Glomerular visceral epithelial cell (primary cell): ENCODE measurements at regions not wholly inside any gene's neighbourhood (a gene's known extent, or its start where the extent isn't known, plus 50 kb on each side); places are given as distances from the start of the nearest gene placed in this dataset.

Experiments
- DNase-seq: peaks from one replicate; pipeline ENCODE4 v3.0.0-alpha.2; 2016; ENCODE audit errors: extremely low spot score

GRCh38 chr2:173766537-173767289, 198.5 kb downstream of the SP3 start:
- no peak for DNase-seq

GRCh38 chr2:173770947-173771678, 194.1 kb downstream of the SP3 start:
- DNase-seq: no peak

GRCh38 chr2:173772205-173772604, 193.0 kb downstream of the SP3 start:
- DNase-seq: no peak

GRCh38 chr2:173773076-173773475, 192.1 kb downstream of the SP3 start:
- no peak for DNase-seq

- no peak for DNase-seq
Observed at GRCh38 chr2:173775440-173775839, 189.7 kb downstream of the SP3 start.

GRCh38 chr2:173782681-173783080, 182.5 kb downstream of the SP3 start:
- no peak for DNase-seq

GRCh38 chr2:173783382-173783781, 181.8 kb downstream of the SP3 start:
- no peak for DNase-seq

- DNase-seq: no peak
Observed at GRCh38 chr2:173785813-173786212, 179.4 kb downstream of the SP3 start.

- DNase-seq: no peak
Observed at GRCh38 chr2:173791502-173791901, 173.7 kb downstream of the SP3 start.

GRCh38 chr2:173792166-173792565, 173.0 kb downstream of the SP3 start:
- no peak for DNase-seq

- no peak for DNase-seq
Observed at GRCh38 chr2:173792741-173793140, 172.4 kb downstream of the SP3 start.

GRCh38 chr2:173793709-173794565, 171.2 kb downstream of the SP3 start:
- no peak for DNase-seq

GRCh38 chr2:173797586-173798263, 167.4 kb downstream of the SP3 start:
- no peak for DNase-seq

- no peak for DNase-seq
Observed at GRCh38 chr2:173802518-173802917, 162.7 kb downstream of the SP3 start.

- DNase-seq: no peak
Observed at GRCh38 chr2:173803449-173803848, 161.7 kb downstream of the SP3 start.

GRCh38 chr2:173806761-173807160, 158.4 kb downstream of the SP3 start:
- DNase-seq: no peak

- DNase-seq: no peak
Observed at GRCh38 chr2:173808718-173809117, 156.5 kb downstream of the SP3 start.

- DNase-seq: no peak
Observed at GRCh38 chr2:173812321-173812720, 152.9 kb downstream of the SP3 start.

- no peak for DNase-seq
Observed at GRCh38 chr2:173814306-173814705, 150.9 kb downstream of the SP3 start.

GRCh38 chr2:173815772-173816171, 149.4 kb downstream of the SP3 start:
- no peak for DNase-seq

- DNase-seq: no peak
Observed at GRCh38 chr2:173817582-173817981, 147.6 kb downstream of the SP3 start.

- no peak for DNase-seq
Observed at GRCh38 chr2:173818285-173818684, 146.9 kb downstream of the SP3 start.
